ENCODE measurements at regions not wholly inside any gene's neighbourhood (a gene's known extent, or its start where the extent isn't known, plus 50 kb on each side); places are given as distances from the start of the nearest gene placed in this dataset.
A peak's percentile ranks its signal among the peaks of the same experiment; 100 is the strongest.
"Not testable (repeated sequence)": the region's sequence is repeated elsewhere in the genome, so short reads cannot be mapped to it uniquely, and the experiment has no call there.

- DNase-seq: peak in 2 of 5 experiments; percentile 27 to 61
Observed at GRCh38 chr21:10325546-10325945, 195.8 kb upstream of the TPTE start.

DNA sequence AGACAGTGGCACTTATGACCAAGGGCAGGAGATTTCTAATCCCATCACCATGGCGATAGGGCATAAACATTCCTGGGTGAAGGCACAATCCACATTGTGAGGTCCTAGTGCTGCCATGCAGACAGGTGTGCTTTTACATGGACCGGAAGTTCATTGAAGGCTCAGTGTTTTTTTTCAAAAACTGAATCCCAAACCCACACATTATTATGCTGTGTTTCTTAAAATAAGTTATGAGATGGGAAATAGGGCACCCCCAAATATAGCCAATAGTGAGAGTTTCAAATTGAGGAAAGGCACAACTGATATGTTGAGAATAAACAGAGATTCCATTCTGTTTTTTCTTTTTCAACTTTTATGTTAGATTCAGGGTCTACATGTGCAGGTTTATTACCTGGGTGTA is 195.2 kb upstream of the TPTE start:
- not testable (repeated sequence) for DNase-seq

GRCh38 chr21:10328646-10329045 is 192.7 kb upstream of the TPTE start:
- DNase-seq: not testable (repeated sequence)

GRCh38 chr21:10330641-10331119 is 190.7 kb upstream of the TPTE start:
- DNase-seq: not testable (repeated sequence)

DNA sequence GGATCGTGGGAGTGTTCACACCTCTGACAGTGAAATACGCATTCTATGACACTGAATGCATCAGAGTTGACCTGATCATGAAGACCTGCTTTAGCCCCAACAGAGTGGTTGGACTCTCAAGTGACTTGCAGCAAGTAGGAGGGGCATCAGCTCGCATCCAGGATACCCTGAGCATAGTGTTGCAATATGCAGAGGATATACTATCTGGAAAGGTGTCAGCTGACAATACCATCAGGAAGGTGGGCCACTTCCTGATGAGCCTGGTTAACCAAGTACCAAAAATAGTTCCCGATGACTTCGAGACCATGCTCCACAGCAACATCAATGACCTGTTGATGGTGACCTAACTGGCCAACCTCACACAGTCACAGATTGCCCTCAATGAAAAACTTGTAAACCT is 190.2 kb upstream of the TPTE start:
- not testable (repeated sequence) for DNase-seq

- not testable (repeated sequence) for DNase-seq
Observed at GRCh38 chr21:10332935-10333334, 188.4 kb upstream of the TPTE start.

DNA sequence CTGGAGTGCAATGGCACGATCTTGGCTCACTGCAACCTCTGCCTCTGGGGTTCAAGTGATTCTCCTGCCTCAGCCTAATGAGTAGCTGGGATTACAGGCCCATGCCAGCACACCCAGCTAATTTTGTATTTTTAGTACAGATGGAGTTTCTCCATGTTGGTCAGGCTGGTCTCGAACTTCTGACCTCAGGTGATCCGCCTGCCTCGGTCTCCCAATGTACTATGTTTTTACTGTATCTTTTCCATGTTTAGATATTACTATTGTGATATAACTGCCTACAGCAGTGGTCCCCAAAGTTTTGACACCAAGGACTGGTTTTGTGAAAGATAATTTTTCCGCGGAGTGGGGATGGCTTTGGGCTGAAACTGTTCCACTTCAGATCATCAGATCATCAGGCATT is 187.0 kb upstream of the TPTE start:
- DNase-seq: not testable (repeated sequence)

DNA sequence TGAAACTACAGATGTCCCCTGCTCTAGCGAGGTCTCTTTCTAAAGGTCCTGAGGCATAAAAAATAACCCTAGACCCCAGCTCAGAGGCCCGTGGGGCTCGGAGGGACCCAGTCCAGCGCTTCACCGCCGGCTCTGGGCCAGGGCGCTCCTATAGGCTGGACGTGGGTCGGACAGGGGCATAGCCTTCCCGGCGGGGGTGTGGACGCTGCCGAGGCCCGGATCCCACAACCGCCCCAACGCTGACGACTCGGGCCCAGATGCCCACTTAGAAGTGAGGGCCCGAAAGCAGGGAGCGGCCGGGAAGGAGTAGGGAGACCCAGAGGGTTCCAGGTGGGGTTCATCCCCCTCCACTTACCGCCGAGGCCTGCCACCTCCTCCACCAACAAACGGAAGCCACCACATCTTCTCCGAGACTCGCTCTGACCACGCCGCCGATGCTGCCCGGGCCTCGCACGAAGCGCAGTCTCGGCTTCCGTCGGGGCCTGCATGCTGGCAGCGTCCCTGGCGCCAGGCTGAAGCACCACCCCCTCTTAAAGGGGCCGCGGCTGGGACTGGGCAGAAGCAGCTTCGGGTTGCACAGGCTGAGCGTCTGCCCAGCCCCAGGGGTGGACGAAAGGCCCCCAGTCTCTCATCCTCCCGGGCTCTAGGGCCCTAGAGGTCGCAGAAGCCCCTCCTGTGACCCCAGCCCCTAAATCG is 179.0 kb upstream of the TPTE start:
- DNase-seq: not testable (repeated sequence)

DNA sequence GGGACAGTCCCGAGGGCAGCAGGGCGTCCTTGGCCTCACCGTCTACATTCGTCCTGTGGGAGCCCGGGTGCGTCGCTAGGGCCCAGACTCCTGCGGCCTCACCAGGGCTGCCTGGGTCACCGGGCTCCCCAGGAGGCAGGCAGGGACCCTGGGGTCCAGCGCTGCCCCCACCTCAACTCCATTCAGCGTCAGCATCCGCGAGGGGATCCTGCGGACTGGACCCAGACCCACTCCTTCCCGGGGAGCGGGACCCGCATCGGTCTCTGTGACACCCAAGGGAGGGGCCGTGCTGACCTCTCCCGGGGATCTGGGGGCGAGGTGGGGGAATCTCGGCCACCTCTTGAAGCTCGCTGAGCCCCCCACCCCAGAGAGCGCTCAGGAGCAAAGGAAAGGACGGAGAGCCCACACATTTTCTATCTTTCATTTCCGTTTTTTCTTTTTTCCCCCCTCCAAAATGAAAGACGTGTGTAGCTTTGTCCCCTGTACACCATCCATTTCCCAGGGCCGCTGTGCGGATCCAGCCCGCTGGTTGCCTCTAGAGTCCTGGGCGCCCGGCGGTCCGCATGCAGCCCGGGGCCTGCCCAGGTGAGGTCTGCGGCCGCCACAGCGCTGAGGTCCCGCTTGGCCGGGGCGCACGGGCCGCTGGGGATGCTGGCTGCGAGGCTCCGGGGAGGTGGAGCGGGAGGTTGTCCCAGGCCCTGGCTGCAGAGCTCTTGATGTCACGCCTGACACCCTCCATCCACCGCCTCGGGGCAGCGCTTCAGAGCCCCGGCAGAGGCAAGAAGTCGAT is 178.0 kb upstream of the TPTE start:
- not testable (repeated sequence) for DNase-seq

- not testable (repeated sequence) for DNase-seq
Observed at GRCh38 chr21:10344266-10344665, 177.1 kb upstream of the TPTE start.

GRCh38 chr21:10345178-10345612 is 176.2 kb upstream of the TPTE start:
- DNase-seq: not testable (repeated sequence)

- not testable (repeated sequence) for DNase-seq
Observed at GRCh38 chr21:10346249-10346648, 175.1 kb upstream of the TPTE start.

GRCh38 chr21:10346933-10347615 is 174.3 kb upstream of the TPTE start:
- not testable (repeated sequence) for DNase-seq

- DNase-seq: not testable (repeated sequence)
Observed at GRCh38 chr21:10347675-10348074, 173.7 kb upstream of the TPTE start.

DNA sequence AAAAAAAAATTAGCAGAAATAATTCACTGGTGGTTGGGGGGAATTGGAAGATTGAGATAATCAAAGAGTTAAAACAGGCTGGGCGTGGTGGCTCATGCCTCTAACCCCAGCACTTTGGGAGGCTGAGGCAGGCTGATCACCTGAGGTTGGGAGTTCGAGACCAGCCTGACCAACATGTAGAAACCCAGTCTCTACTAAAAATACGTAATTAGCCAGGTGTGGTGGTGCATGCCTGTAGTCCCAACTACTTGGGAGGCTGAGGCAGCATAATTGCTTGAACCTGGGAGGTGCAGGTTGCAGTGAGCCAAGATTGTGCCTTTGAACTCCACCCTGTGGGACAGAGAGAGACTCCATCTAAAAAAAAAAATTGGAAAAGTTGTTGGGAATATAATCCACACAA is 173.2 kb upstream of the TPTE start:
- not testable (repeated sequence) for DNase-seq

DNA sequence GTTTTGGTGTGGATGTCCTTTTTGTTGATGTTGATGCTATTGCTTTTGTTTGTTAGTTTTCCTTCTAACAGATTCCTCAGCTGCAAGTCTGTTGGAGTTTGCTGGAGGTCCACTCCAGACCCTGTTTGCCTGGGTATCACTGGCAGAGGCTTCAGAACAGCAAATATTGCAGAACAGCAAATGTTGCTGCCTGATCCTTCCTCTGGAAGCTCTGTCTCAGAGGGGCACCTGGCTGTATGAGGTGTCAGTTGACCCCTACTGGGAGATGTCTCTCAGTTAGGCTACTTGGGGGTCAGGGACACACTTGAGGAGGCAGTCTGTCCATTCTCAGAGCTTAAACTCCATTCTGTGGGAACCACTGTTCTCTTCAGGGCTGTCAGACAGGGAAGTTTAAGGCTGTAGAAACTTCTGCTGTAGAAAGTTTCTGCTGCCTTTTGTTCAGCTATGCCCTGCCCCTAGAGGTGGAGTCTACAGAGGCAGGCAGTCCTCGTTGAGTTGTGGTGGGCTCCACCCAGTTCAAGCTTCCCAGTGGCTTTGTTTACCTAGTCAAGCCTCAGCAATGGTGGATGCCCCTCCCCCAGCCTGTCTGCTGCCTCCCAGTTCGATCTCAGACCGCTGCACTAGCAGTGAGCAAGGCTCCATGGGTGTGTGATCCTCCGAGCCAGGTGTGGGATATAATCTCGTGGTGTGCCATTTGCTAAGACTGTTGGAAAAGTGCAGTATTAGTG is 166.4 kb upstream of the TPTE start:
- DNase-seq: not testable (repeated sequence)

- not testable (repeated sequence) for DNase-seq
Observed at GRCh38 chr21:10359120-10359519, 162.3 kb upstream of the TPTE start.

DNA sequence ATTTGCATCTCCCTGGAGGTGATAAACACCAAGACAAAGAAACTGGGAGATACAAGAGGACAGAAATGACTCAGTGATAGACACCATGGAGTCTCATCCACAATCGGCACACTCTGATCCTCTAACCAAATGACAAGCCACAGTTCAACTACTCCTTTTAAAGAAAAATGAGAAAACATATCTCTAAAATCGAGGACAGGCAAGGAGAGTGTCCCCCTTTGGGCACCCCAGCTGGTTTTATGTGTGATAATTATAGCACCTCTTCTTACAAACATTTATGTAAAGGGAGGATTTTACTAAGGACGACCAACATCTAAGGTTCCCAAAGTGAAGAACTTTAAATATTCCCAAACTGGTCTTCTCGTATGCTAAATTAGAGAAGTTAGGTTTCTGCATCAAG is 161.5 kb upstream of the TPTE start:
- not testable (repeated sequence) for DNase-seq

- DNase-seq: not testable (repeated sequence)
Observed at GRCh38 chr21:10361214-10361736, 160.1 kb upstream of the TPTE start.

GRCh38 chr21:10362816-10363215 is 158.6 kb upstream of the TPTE start:
- not testable (repeated sequence) for DNase-seq

DNA sequence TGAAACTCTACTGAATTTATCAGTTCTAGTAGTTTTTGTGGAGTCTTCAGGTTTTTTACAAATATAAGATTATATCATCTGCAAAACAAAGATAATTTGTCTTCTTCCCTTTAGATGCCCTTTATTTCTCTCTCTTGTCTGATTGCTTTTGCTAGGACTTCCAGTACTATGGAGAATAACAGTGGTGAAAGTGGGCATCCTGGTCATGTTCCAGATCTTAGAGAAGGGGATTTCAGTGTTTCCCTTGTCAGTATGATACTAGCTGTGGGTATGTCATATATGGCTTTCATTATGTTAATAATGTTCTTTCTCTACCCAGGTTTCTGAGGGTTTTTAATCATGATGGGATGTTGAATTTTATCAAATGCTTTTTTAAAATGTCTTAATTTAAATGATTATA is 158.1 kb upstream of the TPTE start:
- DNase-seq: not testable (repeated sequence)

GRCh38 chr21:10366210-10366609 is 155.2 kb upstream of the TPTE start:
- not testable (repeated sequence) for DNase-seq

All from T-helper 2 cell (primary cell).